Cardiac muscle cell (in vitro differentiated cells and primary cell): ENCODE measurements at regions not wholly inside any gene's neighbourhood (a gene's known extent, or its start where the extent isn't known, plus 50 kb on each side); places are given as distances from the start of the nearest gene placed in this dataset.

ENCODE experiments used
- DNase-seq, 2 donors: peaks; one replicate each; pipeline versions ENCODE4 v3.0.0 to v3.0.0-alpha.2; 2010 to 2017; ENCODE audit warnings: low read depth in 1 of 2, low spot score in 1 of 2
- H3K27ac ChIP-seq: fragments of 200-600 bp; sonication (generic); 2 replicates; pipeline ENCODE4 v1.5.1; 2016
- H3K27me3 ChIP-seq: fragments of 200-600 bp; sonication (generic); 2 replicates; pipeline ENCODE4 v1.6.0; 2016; ENCODE audit warnings: control low read depth
- H3K36me3 ChIP-seq: fragments of 200-600 bp; sonication (generic); 2 replicates; pipeline ENCODE4 v1.5.1; 2016; ENCODE audit warnings: control low read depth
- H3K4me1 ChIP-seq: fragments of 200-600 bp; sonication (generic); 2 replicates; pipeline ENCODE4 v1.8.1; 2017; ENCODE audit warnings: low read depth, mild to moderate bottlenecking, mixed run types
- H3K4me3 ChIP-seq: fragments of 200-600 bp; sonication (generic); 2 replicates; pipeline ENCODE4 v1.5.1; 2016; ENCODE audit warnings: mild to moderate bottlenecking
- H3K9me3 ChIP-seq: fragments of 200-600 bp; sonication (generic); 2 replicates; pipeline ENCODE4 v1.5.1; 2017; ENCODE audit warnings: low read depth, mild to moderate bottlenecking, control low read depth
- CTCF ChIP-seq: IDR thresholded peaks from 2 replicates; pipeline ENCODE4 v1.5.1; 2012; ENCODE audit warnings: low read depth, mild to moderate bottlenecking, low read length

- DNase-seq, result no peak
- no peak for TF ChIP-seq CTCF
- no peaks in the 10 kb centered on the region for H3K9me3 ChIP-seq
- H3K36me3 ChIP-seq, result no peaks in the 10 kb centered on the region
- no peak overlapping the region for H3K27ac ChIP-seq
- H3K4me1 ChIP-seq, result no peaks in the 10 kb centered on the region
- H3K27me3 ChIP-seq, result no peaks in the 10 kb centered on the region
- H3K4me3 ChIP-seq, result no peak overlapping the region
Measured at GRCh38 chr21:38077569-38077968, 161.3 kb upstream of the KCNJ6 start.

GRCh38 chr21:38080888-38081287, 164.6 kb upstream of the KCNJ6 start:
- no peaks in the 10 kb centered on the region for H3K4me1 ChIP-seq
- no peak overlapping the region for H3K27ac ChIP-seq
- no peaks in the 10 kb centered on the region for H3K9me3 ChIP-seq
- H3K36me3 ChIP-seq, result no peaks in the 10 kb centered on the region
- H3K27me3 ChIP-seq, result no peaks in the 10 kb centered on the region
- TF ChIP-seq CTCF, result no peak
- no peak for DNase-seq
- H3K4me3 ChIP-seq, result no peak overlapping the region

DNA sequence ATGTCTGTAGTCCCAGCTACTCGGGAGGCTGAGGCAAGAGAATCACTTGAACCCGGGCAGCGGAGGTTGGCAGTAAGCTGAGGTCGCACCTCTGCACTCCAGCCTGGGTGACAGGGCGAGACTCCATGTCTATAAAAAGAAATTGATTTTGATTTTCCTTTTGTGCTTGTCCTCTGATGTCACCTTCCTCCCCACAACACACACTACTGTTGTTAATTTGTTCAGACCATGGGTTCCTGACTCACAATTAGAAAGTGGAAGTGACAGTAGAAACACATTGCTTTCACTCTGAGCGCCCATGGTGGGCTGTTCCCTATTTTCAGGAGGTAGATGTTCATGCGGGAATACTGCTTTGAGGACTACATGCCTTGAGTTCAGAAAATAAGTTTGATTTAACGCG, 165.5 kb upstream of the KCNJ6 start:
- Histone ChIP-seq H3K36me3 (no peaks in the 10 kb centered on the region), H3K4me3 (no peak overlapping the region), H3K4me1 (no peaks in the 10 kb centered on the region), H3K27me3 (no peaks in the 10 kb centered on the region), H3K9me3 (no peaks in the 10 kb centered on the region), H3K27ac (no peak overlapping the region)
- no peak for TF ChIP-seq CTCF
- no peak for DNase-seq

- Histone ChIP-seq H3K9me3 (no peaks in the 10 kb centered on the region), H3K27ac (no peak overlapping the region), H3K27me3 (no peaks in the 10 kb centered on the region), H3K36me3 (no peaks in the 10 kb centered on the region), H3K4me3 (no peak overlapping the region), H3K4me1 (no peaks in the 10 kb centered on the region)
- DNase-seq, result no peak
- no peak for TF ChIP-seq CTCF
Measured at GRCh38 chr21:38082936-38083485, 166.8 kb upstream of the KCNJ6 start.

DNA sequence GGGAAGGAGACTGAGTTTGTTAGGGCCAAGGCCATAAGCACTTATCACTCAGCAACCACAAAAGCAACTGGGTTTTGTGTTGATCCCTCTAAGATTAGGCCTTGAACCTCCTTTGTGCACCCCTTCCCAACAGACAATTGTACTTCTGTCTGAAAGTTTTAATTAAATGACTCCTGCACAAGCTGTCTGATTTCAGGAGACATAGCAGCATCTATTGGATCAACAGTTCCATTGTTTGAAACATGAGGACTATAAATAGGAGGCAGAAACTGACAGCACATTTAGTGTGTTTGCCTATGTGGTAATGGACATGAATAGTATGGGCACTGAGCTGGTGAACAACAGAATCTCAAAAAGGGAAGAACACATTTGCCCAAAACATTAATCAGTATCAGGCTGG, 167.3 kb upstream of the KCNJ6 start:
- Histone ChIP-seq H3K27ac (no peak overlapping the region), H3K9me3 (no peaks in the 10 kb centered on the region), H3K27me3 (no peaks in the 10 kb centered on the region), H3K4me1 (no peaks in the 10 kb centered on the region), H3K4me3 (no peak overlapping the region), H3K36me3 (no peaks in the 10 kb centered on the region)
- TF ChIP-seq CTCF, result no peak
- no peak for DNase-seq

DNA sequence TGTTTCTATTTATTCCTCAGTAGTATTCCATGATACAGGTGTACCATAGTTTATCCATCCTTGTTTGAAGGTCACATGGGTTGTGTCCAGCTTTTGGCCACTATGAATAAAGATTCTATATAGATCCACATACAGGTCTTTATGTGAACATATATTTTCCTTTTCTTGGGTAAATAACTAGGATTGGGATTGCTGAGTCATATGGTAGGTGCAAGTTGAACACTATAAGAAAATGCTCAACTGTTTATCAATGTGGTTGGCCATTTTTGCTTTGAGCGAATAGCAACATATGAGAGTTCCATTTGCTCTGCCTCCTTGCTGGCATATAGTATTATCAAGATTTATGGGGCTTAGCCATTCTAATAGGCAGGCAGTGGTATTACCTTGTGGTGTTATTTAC, 170.2 kb upstream of the KCNJ15 start:
- no peak for DNase-seq
- Histone ChIP-seq H3K4me3 (no peak overlapping the region), H3K4me1 (no peaks in the 10 kb centered on the region), H3K36me3 (no peaks in the 10 kb centered on the region), H3K9me3 (no peaks in the 10 kb centered on the region), H3K27me3 (no peaks in the 10 kb centered on the region), H3K27ac (no peak overlapping the region)
- no peak for TF ChIP-seq CTCF
